ENCODE measurements at regions not wholly inside any gene's neighbourhood (a gene's known extent, or its start where the extent isn't known, plus 50 kb on each side); places are given as distances from the start of the nearest gene placed in this dataset.
"Not testable (repeated sequence)": the region's sequence is repeated elsewhere in the genome, so short reads cannot be mapped to it uniquely, and the experiment has no call there.

DNA sequence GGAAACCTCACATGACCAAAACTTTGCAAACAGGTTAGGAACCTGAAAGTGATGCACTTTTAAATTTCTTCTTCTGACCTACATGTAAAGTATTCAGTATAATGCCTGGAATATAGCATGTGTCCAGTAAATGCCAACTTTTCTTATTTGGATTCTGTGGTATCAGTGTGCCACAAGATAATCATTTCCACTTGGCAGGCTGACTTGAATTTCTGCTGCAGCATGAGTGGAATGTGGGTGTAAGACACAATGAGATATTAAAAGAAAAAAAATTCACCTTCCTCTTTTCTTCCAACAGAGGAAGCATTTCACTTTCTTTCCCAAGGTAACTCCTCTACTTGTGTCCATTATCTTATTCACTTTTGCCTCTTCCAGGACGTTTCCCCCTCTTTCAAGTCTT, 141.9 kb upstream of the PRKD1 start:
- TF ChIP-seq, protein P1, sequence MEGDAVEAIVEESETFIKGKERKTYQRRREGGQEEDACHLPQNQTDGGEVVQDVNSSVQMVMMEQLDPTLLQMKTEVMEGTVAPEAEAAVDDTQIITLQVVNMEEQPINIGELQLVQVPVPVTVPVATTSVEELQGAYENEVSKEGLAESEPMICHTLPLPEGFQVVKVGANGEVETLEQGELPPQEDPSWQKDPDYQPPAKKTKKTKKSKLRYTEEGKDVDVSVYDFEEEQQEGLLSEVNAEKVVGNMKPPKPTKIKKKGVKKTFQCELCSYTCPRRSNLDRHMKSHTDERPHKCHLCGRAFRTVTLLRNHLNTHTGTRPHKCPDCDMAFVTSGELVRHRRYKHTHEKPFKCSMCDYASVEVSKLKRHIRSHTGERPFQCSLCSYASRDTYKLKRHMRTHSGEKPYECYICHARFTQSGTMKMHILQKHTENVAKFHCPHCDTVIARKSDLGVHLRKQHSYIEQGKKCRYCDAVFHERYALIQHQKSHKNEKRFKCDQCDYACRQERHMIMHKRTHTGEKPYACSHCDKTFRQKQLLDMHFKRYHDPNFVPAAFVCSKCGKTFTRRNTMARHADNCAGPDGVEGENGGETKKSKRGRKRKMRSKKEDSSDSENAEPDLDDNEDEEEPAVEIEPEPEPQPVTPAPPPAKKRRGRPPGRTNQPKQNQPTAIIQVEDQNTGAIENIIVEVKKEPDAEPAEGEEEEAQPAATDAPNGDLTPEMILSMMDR (IDR thresholded peaks at IDR 0.05; ENCODE audit: extremely low read depth, missing control alignments), result no peak
- DNase-seq (ENCODE audit: low spot score), result no peak

DNA sequence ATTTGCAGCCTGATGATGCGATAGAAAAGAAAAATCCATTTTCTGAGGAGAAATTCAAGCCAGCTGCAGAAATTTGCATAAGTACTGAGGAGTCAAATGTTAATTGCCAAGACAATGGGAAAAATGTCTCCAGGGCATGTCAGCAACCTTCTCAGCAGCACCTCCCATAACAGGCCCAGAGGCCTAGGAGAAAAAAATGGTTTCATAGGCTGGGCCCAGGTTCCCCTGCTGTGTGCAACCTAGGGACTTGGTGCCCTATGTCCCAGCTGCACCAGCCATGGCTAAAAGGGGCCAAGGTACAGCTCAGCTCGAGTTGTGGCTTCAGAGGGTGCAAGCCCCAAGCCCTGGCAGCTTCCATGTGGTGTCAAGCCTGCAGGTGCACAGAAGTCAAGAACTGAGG, 144.8 kb upstream of the PRKD1 start:
- not testable (repeated sequence) for DNase-seq (ENCODE audit: low spot score)

DNA sequence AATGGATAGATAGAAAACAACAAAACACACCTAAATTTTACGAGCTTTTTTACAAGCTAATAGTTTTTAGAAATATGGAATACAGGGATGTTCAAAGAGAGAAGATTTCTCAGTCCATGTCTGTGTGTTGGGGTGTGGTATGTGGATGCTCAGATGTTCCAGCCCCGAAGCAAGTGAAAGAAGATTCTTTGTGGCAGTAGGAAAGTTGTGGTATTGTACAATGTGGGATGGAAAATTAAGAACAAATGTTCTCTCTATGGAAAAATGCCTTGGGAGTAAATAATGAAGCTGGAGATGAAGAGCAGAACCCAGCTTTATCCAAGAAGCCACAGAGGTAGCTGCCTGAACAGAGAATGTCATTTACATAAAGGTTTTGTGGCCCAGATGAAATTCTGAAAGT, 150.3 kb upstream of the PRKD1 start:
- no peak for DNase-seq (ENCODE audit: low spot score)
- TF ChIP-seq, protein P1 (IDR thresholded peaks at IDR 0.05; ENCODE audit: extremely low read depth, missing control alignments), result no peak

DNA sequence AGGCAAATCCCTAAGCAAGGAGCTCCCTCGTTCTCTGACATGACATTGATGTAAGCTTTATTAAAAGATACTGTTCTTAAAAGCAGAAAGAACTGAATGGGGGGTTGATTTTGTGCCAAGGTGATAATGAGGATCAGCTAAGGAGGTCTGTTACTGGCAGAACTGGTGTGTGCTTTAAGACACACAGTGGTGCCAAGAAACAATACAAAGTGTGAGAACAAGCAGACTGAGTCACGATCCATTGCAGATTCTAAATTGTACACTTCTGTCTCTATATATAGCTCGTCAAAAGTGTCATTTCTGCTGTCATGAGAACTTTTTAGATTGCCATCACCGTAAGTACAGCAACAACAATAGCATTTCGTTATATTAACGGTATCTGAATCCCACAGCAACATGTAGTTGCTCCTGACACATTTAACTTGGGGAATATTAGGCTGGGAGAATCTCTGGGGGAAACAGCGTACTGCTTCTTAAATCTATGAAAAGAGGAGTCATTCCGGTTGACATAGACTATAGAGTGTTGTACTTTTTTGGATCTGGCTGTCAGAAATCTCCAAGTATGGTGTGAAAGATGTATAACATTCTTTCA, 151.3 kb upstream of the PRKD1 start:
- TF ChIP-seq, protein P1 (IDR thresholded peaks at IDR 0.05; ENCODE audit: extremely low read depth, missing control alignments), result no peak
- no peak for DNase-seq (ENCODE audit: low spot score)

DNA sequence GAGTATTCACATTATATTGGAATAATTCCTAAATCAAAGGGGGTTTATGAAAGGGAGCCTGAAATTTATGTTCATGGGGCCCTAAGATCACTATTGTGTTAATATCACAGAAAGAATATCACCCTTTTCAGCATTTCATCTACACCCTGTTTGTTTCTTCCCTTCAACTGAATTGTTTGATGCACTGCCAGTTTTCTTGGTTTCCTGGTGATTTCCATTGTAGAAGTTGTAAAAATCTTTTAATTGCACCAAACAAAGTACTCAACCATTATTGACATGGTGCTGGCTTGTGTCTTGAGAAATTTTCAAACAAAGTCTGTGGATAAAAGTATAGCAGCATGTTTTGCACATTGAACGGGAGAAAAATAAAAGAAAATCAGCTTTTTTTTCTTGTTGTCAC, 154.8 kb upstream of the PRKD1 start:
- TF ChIP-seq, protein P1 (IDR thresholded peaks at IDR 0.05; ENCODE audit: extremely low read depth, missing control alignments), result no peak
- no peak for DNase-seq (ENCODE audit: low spot score)

DNA sequence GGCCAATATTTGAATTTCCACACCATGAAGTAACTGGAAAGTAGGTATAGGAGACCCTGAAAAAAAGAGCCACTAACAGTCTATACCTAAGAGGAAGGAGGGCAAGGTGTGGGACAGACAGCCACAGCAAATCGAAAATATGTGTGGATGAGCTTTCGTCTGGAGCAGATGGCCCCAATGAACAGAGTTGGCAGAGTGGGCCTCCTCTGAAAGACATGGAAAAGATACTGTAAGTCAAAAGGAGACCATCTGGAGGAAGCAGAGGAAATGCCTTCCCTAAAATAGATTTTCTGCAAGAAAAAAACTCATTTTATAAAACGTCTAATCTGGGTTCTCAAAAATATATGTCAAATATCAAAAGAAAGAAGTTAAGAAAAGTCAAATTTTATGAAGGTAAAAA, 157.2 kb upstream of the PRKD1 start:
- DNase-seq (ENCODE audit: low spot score), result no peak
- TF ChIP-seq, protein P1 (IDR thresholded peaks at IDR 0.05; ENCODE audit: extremely low read depth, missing control alignments), result no peak

DNA sequence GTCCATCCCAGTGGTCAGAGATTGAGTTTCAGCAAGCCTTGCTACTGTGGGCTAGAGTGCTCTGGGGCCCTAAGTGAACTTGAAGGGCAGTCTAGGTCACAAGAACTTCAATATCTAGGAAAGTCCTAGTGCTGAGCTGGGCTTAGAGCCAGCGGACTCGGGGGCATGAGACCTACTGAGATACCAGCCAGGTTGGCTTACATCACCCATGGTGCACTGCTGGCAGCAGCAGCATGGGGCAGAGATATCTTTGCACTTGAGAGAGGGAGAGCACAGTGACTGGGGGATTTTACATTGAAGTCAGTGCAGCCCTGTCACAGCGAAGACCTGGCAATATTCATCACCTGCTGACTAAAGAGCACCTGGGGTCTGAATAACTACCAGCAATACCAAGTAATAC, 158.3 kb upstream of the PRKD1 start:
- TF ChIP-seq, protein P1 (IDR thresholded peaks at IDR 0.05; ENCODE audit: extremely low read depth, missing control alignments), result no peak

DNA sequence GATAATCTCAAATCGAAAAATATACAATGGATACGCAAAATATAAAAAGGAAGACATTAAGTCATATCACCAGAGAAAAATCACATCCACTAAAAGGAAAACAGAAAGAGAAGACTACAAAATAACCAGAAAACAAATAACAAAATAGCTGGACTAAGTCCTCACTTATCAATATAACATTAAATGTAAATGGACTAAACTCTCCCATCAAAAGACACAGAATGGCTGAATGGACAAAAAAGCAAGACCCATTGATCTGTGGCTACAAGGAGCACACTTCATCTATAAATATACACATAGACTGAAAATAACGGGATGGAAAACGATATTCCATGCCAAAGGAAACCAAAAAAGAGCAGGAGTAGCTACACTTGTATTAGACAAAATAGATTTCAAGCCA, 161.0 kb upstream of the PRKD1 start:
- TF ChIP-seq, protein P1 (IDR thresholded peaks at IDR 0.05; ENCODE audit: extremely low read depth, missing control alignments), result no peak
- no peak for DNase-seq (ENCODE audit: low spot score)

More for the DNA sequence above, 158.3 kb upstream of the PRKD1 start:
- no peak for DNase-seq (ENCODE audit: low spot score)
